Heart left ventricle (tissue), 16 donors: ENCODE measurements at regions not wholly inside any gene's neighbourhood (a gene's known extent, or its start where the extent isn't known, plus 50 kb on each side); places are given as distances from the start of the nearest gene placed in this dataset.

ENCODE experiments used
- ATAC-seq, 4 donors: fragments of 200-7000 bp; cut with Tn5 transposase; one replicate each; pipeline ENCODE4 v1.9.1; 2020 to 2022; ENCODE audit warnings: moderate library complexity in 4 of 4, mild to moderate bottlenecking in 3 of 4, moderate number of reproducible peaks in 1 of 4
- DNase-seq, 5 donors: peaks; one replicate each; pipeline ENCODE4 v3.0.0-alpha.2; 2020
- H3K27ac ChIP-seq, 12 donors: fragments of 200-600 bp; sonication (generic) in 4 of 12; one replicate each; pipeline versions ENCODE4 v1.5.0 to v1.8.0; 2016 to 2022; ENCODE audit warnings: mild to moderate bottlenecking in 2 of 12
- H3K27me3 ChIP-seq, 9 donors: fragments of 200-600 bp; sonication (generic) in 2 of 9; one replicate each; pipeline versions ENCODE4 v1.5.1 to v1.8.0; 2016 to 2022; ENCODE audit warnings: mild to moderate bottlenecking in 3 of 9
- H3K36me3 ChIP-seq, 9 donors: fragments of 200-600 bp; sonication (generic) in 2 of 9; one replicate each; pipeline versions ENCODE4 v1.5.0 to v1.8.0; 2018 to 2022; ENCODE audit warnings: mild to moderate bottlenecking in 2 of 9
- H3K4me1 ChIP-seq, 12 donors: fragments of 200-600 bp; sonication (generic) in 4 of 12; one replicate each; pipeline versions ENCODE4 v1.5.0 to v1.8.0; 2016 to 2022; ENCODE audit warnings: mild to moderate bottlenecking in 3 of 12
- H3K4me3 ChIP-seq, 12 donors: fragments of 200-600 bp; sonication (generic) in 4 of 12; one replicate each; pipeline versions ENCODE4 v1.5.0 to v1.8.0; 2017 to 2022; ENCODE audit warnings: mild to moderate bottlenecking in 9 of 12, moderate library complexity in 4 of 12
- H3K9me3 ChIP-seq, 12 donors: fragments of 200-600 bp; sonication (generic) in 4 of 12; one replicate each; pipeline versions ENCODE4 v1.5.0 to v1.8.0; 2016 to 2022; ENCODE audit warnings: mild to moderate bottlenecking in 1 of 12
- CTCF ChIP-seq, 12 donors: fragments of 200-600 bp; sonication (generic) in 4 of 12; IDR thresholded peaks; one replicate each; pipeline versions ENCODE4 v1.5.0 to v1.8.0; 2018 to 2022; ENCODE audit warnings: antibody characterized with exemption in 12 of 12, mild to moderate bottlenecking in 5 of 12
- POLR2A ChIP-seq, 2 donors: fragments of 450-650 bp; IDR thresholded peaks; one replicate each; pipeline ENCODE4 v1.6.1; 2017; ENCODE audit warnings: antibody characterized with exemption in 2 of 2, mild to moderate bottlenecking in 2 of 2, moderate library complexity in 2 of 2
- WGBS, 4 donors: extraction: QIAGEN DNeasy Blood & Tissue Kit in 2 of 4; methylation state at CpG; one replicate each; pipeline versions ENCODE4 v1.1.5 to v1.1.7; 2013 to 2018; 5-methylcytosine and 5-hydroxymethylcytosine counted together
- intact Hi-C, 10 donors: fragments of 100-400 bp; cut with DNase I; formaldehyde crosslinking; loops; one replicate each; pipeline versions ENCODE4 v1.11.1 to v1.14.2; 2022
- donor health status: ischemic (EF 13 %, LVEDD 7.1; RV severe dilation, severe dysfunction).
- donor health status: healthy with polysubstance abuse.
- donor health status: DM: no; HTN: yes; CAD: no.
- donor health status: DM: no; HTN: no; CAD: no.
- donor health status: ischemic (EF 25% LVEDD 6.9; RV normal size, moderate dysfunction).
- donor health status: ischemic (EF 25% LVEDD 5.7; RV mildly dilated, moderate dysfunction).
- donor health status: healthy.
- donor health status: DM: yes; HTN: yes; CAD: no.
- donor health status: ischemic (EF 35%, LVEDD 5.7; RV mildly dilated, moderate dysfunction).
- donor health status: nonischemic (EF 11% LVEDD 7.7; RV severe dilation, severe dysfunction).
- donor health status: DM: yes; HTN: yes; CAD: no.
- donor health status: PGD.
- donor health status: ischemic (EF 29% LVEDD 5.4; RV normal size, mild dysfunction).
- donor health status: nonischemic (EF 23%, LVEDD 6.1; RV moderate dilation, normal function).

GRCh38 chr2:129862668-129863067, 116.8 kb upstream of the RAB6C start:
- Histone ChIP-seq H3K36me3 (no peaks in the 10 kb centered on the region), H3K4me1 (no peaks in the 10 kb centered on the region), H3K27me3 (no peaks in the 10 kb centered on the region), H3K9me3 (no peaks in the 10 kb centered on the region), H3K27ac (no peak overlapping the region), H3K4me3 (no peak overlapping the region)
- WGBS, 4 donors: 85 to 91% (median 88%) methylated on average over 8 of the region's 8 CpGs
- DNase-seq (no peak), ATAC-seq (no peak)
- intact Hi-C loops: no loop called here
- TF ChIP-seq CTCF (IDR thresholded peaks at IDR 0.05) (no peak), POLR2A (IDR thresholded peaks at IDR 0.05) (no peak)

GRCh38 chr2:129863350-129863749, 116.1 kb upstream of the RAB6C start:
- Histone ChIP-seq H3K27ac (no peak overlapping the region), H3K27me3 (no peaks in the 10 kb centered on the region), H3K4me1 (no peaks in the 10 kb centered on the region), H3K4me3 (no peak overlapping the region), H3K9me3 (no peaks in the 10 kb centered on the region), H3K36me3 (no peaks in the 10 kb centered on the region)
- ATAC-seq (no peak), DNase-seq (no peak)
- intact Hi-C loops: no loop called here
- TF ChIP-seq POLR2A (IDR thresholded peaks at IDR 0.05) (no peak), CTCF (IDR thresholded peaks at IDR 0.05) (no peak)
- WGBS, 4 donors: 75 to 100% (median 89%) methylated on average over 3 of the region's 3 CpGs

GRCh38 chr2:129864719-129865118, 114.7 kb upstream of the RAB6C start:
- H3K4me1 ChIP-seq: no peaks in the 10 kb centered on the region
- WGBS, 4 donors: 92 to 100% (median 95%) methylated on average over 1 of the region's 1 CpG
- no peak overlapping the region for H3K27ac ChIP-seq
- no peaks in the 10 kb centered on the region for H3K27me3 ChIP-seq
- H3K9me3 ChIP-seq: no peaks in the 10 kb centered on the region
- TF ChIP-seq CTCF (IDR thresholded peaks at IDR 0.05): no peak
- TF ChIP-seq POLR2A (IDR thresholded peaks at IDR 0.05): no peak
- ATAC-seq: no peak
- no peak for DNase-seq
- no peak overlapping the region for H3K4me3 ChIP-seq
- intact Hi-C loops: loop anchor here in 1 of 10 donors (5.0 kb wide), 1 partner anchor 58 kb away; no protein-coding TSS in a partner anchor
- H3K36me3 ChIP-seq: no peaks in the 10 kb centered on the region

GRCh38 chr2:129865976-129866375, 113.5 kb upstream of the RAB6C start:
- Histone ChIP-seq H3K9me3 (no peaks in the 10 kb centered on the region), H3K27me3 (no peaks in the 10 kb centered on the region), H3K4me1 (no peaks in the 10 kb centered on the region), H3K36me3 (no peaks in the 10 kb centered on the region), H3K27ac (no peak overlapping the region), H3K4me3 (no peak overlapping the region)
- DNase-seq: no peak
- TF ChIP-seq POLR2A (IDR thresholded peaks at IDR 0.05): no peak
- TF ChIP-seq CTCF (IDR thresholded peaks at IDR 0.05): no peak
- 72 to 78% (median 74%) methylated on average over 11 of the region's 11 CpGs for WGBS, 4 donors
- ATAC-seq: no peak
- intact Hi-C loops: loop anchor here in 1 of 10 donors (5.0 kb wide), 1 partner anchor 56 kb away; no protein-coding TSS in a partner anchor
